H1 (cell line): ENCODE measurements at regions not wholly inside any gene's neighbourhood (a gene's known extent, or its start where the extent isn't known, plus 50 kb on each side); places are given as distances from the start of the nearest gene placed in this dataset.

Experiments used
- CTCF ChIA-PET: fragments of 300-600 bp; sonication (Branson Sonifier 250); formaldehyde crosslinking; loops from one replicate; lab custom pipeline; 2021; ENCODE audit not compliant: partially characterized antibody; lab: Charles Lee
- POLR2A ChIA-PET: fragments of 300-600 bp; sonication (Branson Sonifier 250); formaldehyde crosslinking; loops from one replicate; lab custom pipeline; 2021; ENCODE audit warnings: inconsistent platforms; ENCODE audit not compliant: partially characterized antibody; lab: Charles Lee
- DNase-seq, 2 experiments: peaks; one replicate each; pipeline versions ENCODE4 v3.0.0 to v3.0.0-alpha.2; 2010 to 2022; ENCODE audit warnings: low spot score in 2 of 2, low read depth in 1 of 2, mixed read lengths in 1 of 2
- FAIRE-seq: peaks from 2 replicates; lab custom pipeline; 2011; peaks lifted over from hg19 to GRCh38; lab: Jason Lieb, UNC
- H2AFZ ChIP-seq: 2 replicates; pipeline ENCODE4 v1.8.1; 2012; ENCODE audit warnings: low read length, inconsistent platforms
- H2AK5ac ChIP-seq: 2 replicates; pipeline ENCODE4 v1.6.1; 2013; ENCODE audit warnings: low read depth, low read length
- H2BK120ac ChIP-seq: replicated peaks from 2 replicates; pipeline ENCODE3; 2013; ENCODE audit warnings: low read depth, low read length, inconsistent platforms
- H2BK12ac ChIP-seq: 2 replicates; pipeline ENCODE4 v1.6.1; 2013; ENCODE audit warnings: low read depth, low read length
- H2BK15ac ChIP-seq: 2 replicates; pipeline ENCODE4 v1.6.1; 2013; ENCODE audit warnings: low read length
- H2BK20ac ChIP-seq: 2 replicates; pipeline ENCODE4 v1.6.1; 2013; ENCODE audit warnings: low read length
- H2BK5ac ChIP-seq: 2 replicates; pipeline ENCODE4 v1.6.1; 2013; ENCODE audit warnings: low read depth, low read length
- H3K14ac ChIP-seq: 2 replicates; pipeline ENCODE4 v1.6.1; 2013; ENCODE audit warnings: inconsistent platforms; ENCODE audit not compliant: insufficient read length
- H3K18ac ChIP-seq: 2 replicates; pipeline ENCODE4 v1.6.1; 2013; ENCODE audit warnings: low read length; ENCODE audit errors: extremely low read depth
- H3K23ac ChIP-seq: 2 replicates; pipeline ENCODE4 v1.6.1; 2013; ENCODE audit warnings: inconsistent platforms; ENCODE audit not compliant: insufficient read length
- H3K23me2 ChIP-seq: 2 replicates; pipeline ENCODE4 v1.6.1; 2013; ENCODE audit warnings: low read depth, low read length
- H3K27ac ChIP-seq: 2 replicates; pipeline ENCODE4 v1.6.1; 2011; ENCODE audit warnings: low read depth, low read length, inconsistent platforms
- H3K27me3 ChIP-seq, 4 experiments: replicated peaks in 1 of 4; 1 replicate in 1 of 4; 2 replicates in 3 of 4; pipeline versions ENCODE4 v1.6.1 to v1.8.1; 2011 to 2013; ENCODE audit warnings: low read length in 3 of 4, mild to moderate bottlenecking in 3 of 4, inconsistent platforms in 2 of 4, mixed read lengths in 2 of 4, moderate library complexity in 1 of 4; ENCODE audit not compliant: control insufficient read depth in 3 of 4, insufficient read depth in 3 of 4; ENCODE audit errors: extremely low read depth in 1 of 4
- H3K36me3 ChIP-seq, 4 experiments: 2 replicates each; pipeline versions ENCODE4 v1.6.1 to v1.8.1; 2011 to 2013; ENCODE audit warnings: mild to moderate bottlenecking in 4 of 4, low read length in 3 of 4, moderate library complexity in 2 of 4, control low read depth in 1 of 4, inconsistent platforms in 1 of 4; ENCODE audit not compliant: insufficient read depth in 4 of 4, control insufficient read depth in 2 of 4
- H3K4ac ChIP-seq: replicated peaks from 2 replicates; pipeline ENCODE3; 2013; ENCODE audit warnings: low read length, low read depth, mixed read lengths, inconsistent platforms; ENCODE audit not compliant: insufficient read length
- H3K4me1 ChIP-seq, 4 experiments: replicated peaks in 1 of 4; 1 replicate in 1 of 4; 2 replicates in 3 of 4; pipeline versions ENCODE4 v1.6.1 to v1.8.1; 2011 to 2013; ENCODE audit warnings: low read length in 3 of 4, inconsistent platforms in 2 of 4, mixed read lengths in 1 of 4; ENCODE audit not compliant: insufficient read depth in 4 of 4, control insufficient read depth in 3 of 4
- H3K4me2 ChIP-seq, 2 experiments: 2 replicates each; pipeline versions ENCODE4 v1.6.1 to v1.8.1; 2011 to 2013; ENCODE audit warnings: low read depth in 2 of 2, low read length in 2 of 2, control low read depth in 1 of 2, inconsistent platforms in 1 of 2, mild to moderate bottlenecking in 1 of 2; ENCODE audit not compliant: insufficient read depth in 1 of 2
- H3K4me3 ChIP-seq, 4 experiments: fragments of 200-600, 300-600 bp in 1 of 4; sonication (generic), shearing (Covaris generic), sonication (Bioruptor Twin) in 1 of 4; 2 replicates each; pipeline versions ENCODE4 v1.5.1 to v1.8.1; 2011 to 2016; ENCODE audit warnings: low read length in 4 of 4, low read depth in 3 of 4, control low read depth in 2 of 4, inconsistent platforms in 2 of 4, mild to moderate bottlenecking in 2 of 4, mixed read lengths in 1 of 4, moderate library complexity in 1 of 4; ENCODE audit not compliant: insufficient read depth in 2 of 4; ENCODE audit errors: extremely low read depth in 1 of 4
- H3K56ac ChIP-seq: replicated peaks from 2 replicates; pipeline ENCODE3; 2013; ENCODE audit warnings: low read depth, mild to moderate bottlenecking, mixed read lengths, low read length, inconsistent platforms; ENCODE audit not compliant: insufficient read length
- H3K79me1 ChIP-seq: 2 replicates; pipeline ENCODE4 v1.6.1; 2013; ENCODE audit warnings: low read depth, low read length, control low read depth
- H3K79me2 ChIP-seq, 2 experiments: 2 replicates each; pipeline versions ENCODE4 v1.6.1 to v1.8.1; 2012 to 2013; ENCODE audit warnings: low read length in 2 of 2, mild to moderate bottlenecking in 2 of 2, inconsistent platforms in 1 of 2; ENCODE audit not compliant: insufficient read depth in 2 of 2, control insufficient read depth in 1 of 2
- H3K9ac ChIP-seq, 4 experiments: replicated peaks in 1 of 4; 1 replicate in 1 of 4; 2 replicates in 3 of 4; pipeline versions ENCODE4 v1.6.1 to v1.8.1; 2011 to 2013; ENCODE audit warnings: low read depth in 3 of 4, low read length in 3 of 4, control low read depth in 2 of 4, mild to moderate bottlenecking in 2 of 4, moderate library complexity in 2 of 4, inconsistent platforms in 1 of 4; ENCODE audit errors: extremely low read depth in 1 of 4
- H3K9me3 ChIP-seq, 2 experiments: 2 replicates each; pipeline versions ENCODE4 v1.6.1 to v1.8.1; 2012 to 2013; ENCODE audit warnings: mild to moderate bottlenecking in 2 of 2, moderate library complexity in 2 of 2, control low read depth in 1 of 2, inconsistent platforms in 1 of 2, low read depth in 1 of 2, low read length in 1 of 2, mixed read lengths in 1 of 2; ENCODE audit not compliant: insufficient read depth in 2 of 2
- H4K20me1 ChIP-seq, 2 experiments: replicated peaks in 1 of 2; 2 replicates each; pipeline versions ENCODE3 to v1.8.1; 2011 to 2013; ENCODE audit warnings: inconsistent platforms in 2 of 2, low read length in 2 of 2, mild to moderate bottlenecking in 1 of 2; ENCODE audit not compliant: insufficient read depth in 2 of 2, control insufficient read depth in 1 of 2
- H4K5ac ChIP-seq: 2 replicates; pipeline ENCODE4 v1.6.1; 2013; ENCODE audit warnings: low read length, low read depth, mixed read lengths, inconsistent platforms; ENCODE audit not compliant: insufficient read length
- H4K8ac ChIP-seq: 2 replicates; pipeline ENCODE4 v1.8.0; 2013; ENCODE audit warnings: mild to moderate bottlenecking, moderate library complexity, low read length, inconsistent platforms; ENCODE audit not compliant: insufficient read depth; ENCODE audit errors: extremely low read depth
- H4K91ac ChIP-seq: replicated peaks from 2 replicates; pipeline ENCODE3; 2013; ENCODE audit warnings: low read length, mixed read lengths, inconsistent platforms; ENCODE audit not compliant: insufficient read length
- BACH1 ChIP-seq: IDR thresholded peaks from 2 replicates; pipeline ENCODE4 v1.6.1; 2012; ENCODE audit warnings: low read length, improper control_type of control experiment
- EP300 ChIP-seq, 2 experiments: IDR thresholded peaks; 1 replicate in 1 of 2; 2 replicates in 1 of 2; pipeline ENCODE4 v1.6.1; 2011 to 2012; ENCODE audit warnings: low read depth in 2 of 2, low read length in 2 of 2, mild to moderate bottlenecking in 2 of 2, borderline replicate concordance in 1 of 2, inconsistent platforms in 1 of 2, moderate library complexity in 1 of 2
- HDAC2 ChIP-seq, 2 experiments: fragments of 300-600 bp in 1 of 2; sonication (generic) in 1 of 2; IDR thresholded peaks; 2 replicates each; pipeline ENCODE4 v1.6.1; 2011 to 2012; ENCODE audit warnings: low read depth in 2 of 2, low read length in 2 of 2, mild to moderate bottlenecking in 2 of 2, moderate library complexity in 2 of 2, borderline replicate concordance in 1 of 2, inconsistent platforms in 1 of 2
- HDAC6 ChIP-seq: IDR thresholded peaks from one replicate; pipeline ENCODE4 v1.7.1; 2012; ENCODE audit warnings: low read depth, mild to moderate bottlenecking, inconsistent platforms, low read length, moderate library complexity
- KDM1A ChIP-seq: fragments of 200-600, 300-600 bp; sonication (generic); IDR thresholded peaks from 2 replicates; pipeline ENCODE4 v1.7.1; 2016; ENCODE audit warnings: mild to moderate bottlenecking, low read length, borderline replicate concordance
- RNF2 ChIP-seq: fragments of 200-900, 300-1000 bp; sonication (generic); IDR thresholded peaks from 2 replicates; pipeline ENCODE4 v1.7.1; 2016; ENCODE audit warnings: borderline replicate concordance, low read depth, mild to moderate bottlenecking, antibody characterized with exemption, low read length; ENCODE audit not compliant: poor library complexity, severe bottlenecking; ENCODE audit errors: missing control alignments
- WGBS, 2 experiments: shearing (Covaris generic) in 1 of 2; methylation state at CpG; one replicate each; pipeline versions ENCODE4 v1.1.6 to v1.1.7; 2013 to 2015; ENCODE audit warnings: low lambda C conversion rate in 2 of 2, mixed read lengths in 2 of 2, inconsistent platforms in 1 of 2, low coverage in 1 of 2, missing lambda C conversion rate in 1 of 2; ENCODE audit not compliant: insufficient replicate concordance in 2 of 2, insufficient coverage in 1 of 2, insufficient read length in 1 of 2; ENCODE audit errors: extremely low coverage in 1 of 2, missing lambda C conversion rate in 1 of 2; 5-methylcytosine and 5-hydroxymethylcytosine counted together

DNA sequence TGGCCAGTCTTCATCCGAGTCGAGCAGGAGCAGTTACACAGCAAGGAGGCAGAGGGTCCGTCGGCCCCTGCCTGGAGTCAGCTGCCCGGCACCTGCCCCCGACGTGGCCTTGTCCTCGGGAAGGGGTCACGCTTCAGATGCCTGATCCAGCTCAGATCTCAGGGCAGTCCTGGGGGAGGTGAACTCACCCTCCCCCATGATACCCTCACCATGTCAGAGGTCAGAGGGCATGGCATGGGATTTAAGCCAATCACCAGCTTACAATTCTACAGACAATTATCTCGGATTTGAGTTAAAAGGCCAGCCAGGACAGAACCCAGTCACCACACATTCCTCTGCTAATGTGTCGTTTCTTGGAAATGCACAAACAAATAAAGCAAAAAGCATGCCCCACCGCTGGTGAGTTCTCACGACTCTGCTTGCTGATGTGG lies 211.3 kb downstream of the FOXL1 start:
- Histone ChIP-seq H3K27ac (no peak overlapping the region), H4K91ac (no peak overlapping the region), H2BK15ac (no peak overlapping the region), H3K4me1 (peaks cover 0 to 4% (median 1%) of the 10 kb centered on the region in 4 experiments; a peak in 2 of 7 replicates), H3K4ac (no peak overlapping the region), H3K27me3 (no peaks in the 10 kb centered on the region; a peak in 1 of 7 replicates), H2AFZ (no peak overlapping the region), H2BK20ac (no peak overlapping the region), H3K18ac (no peak overlapping the region), H3K4me3 (no peak overlapping the region), H3K9me3 (no peaks in the 10 kb centered on the region), H3K23me2 (no peaks in the 10 kb centered on the region), H4K20me1 (no peaks in the 10 kb centered on the region), H2BK5ac (no peak overlapping the region), H2AK5ac (no peak overlapping the region), H3K79me2 (no peaks in the 10 kb centered on the region), H2BK12ac (no peak overlapping the region), H3K23ac (no peak overlapping the region), H3K9ac (no peak overlapping the region), H3K14ac (no peak overlapping the region), H4K5ac (no peak overlapping the region), H3K56ac (no peak overlapping the region), H3K4me2 (no peak overlapping the region), H4K8ac (0 out of 2 replicates have a peak overlapping the region, but pooled peaks have one; percentile 29), H3K36me3 (no peaks in the 10 kb centered on the region), H3K79me1 (no peaks in the 10 kb centered on the region; the same call in 1 of the 2 replicates), H2BK120ac (no peak overlapping the region)
- FAIRE-seq (no peak), DNase-seq (no peak)
- ChIA-PET POLR2A (no interaction called here), CTCF (interaction anchor here (0.7 to 1.7 kb wide), 3 partner anchors 10 to 271 kb away, joined by 4 to 6 read pairs (median 5); no protein-coding TSS in a partner anchor)
- TF ChIP-seq HDAC6 (no peak), BACH1 (no peak), KDM1A (no peak), HDAC2 (IDR thresholded peaks at IDR 0.05; ENCODE audit: borderline replicate concordance in 1 of 2, low read depth in 2 of 2, low read length in 2 of 2) (no peak), EP300 (IDR thresholded peaks at IDR 0.05; ENCODE audit: borderline replicate concordance in 1 of 2, low read depth in 2 of 2, low read length in 2 of 2) (no peak), RNF2 (no peak)
- 91% methylated on average over 13 of the region's 13 CpGs; no CpG with 5 or more reads in 1 of the 2 experiments for WGBS, 2 experiments
